Gastrocnemius medialis (tissue), 4 donors: ENCODE measurements at regions not wholly inside any gene's neighbourhood (a gene's known extent, or its start where the extent isn't known, plus 50 kb on each side); places are given as distances from the start of the nearest gene placed in this dataset.

ENCODE experiments used
- ATAC-seq, 2 donors: fragments of 150-250 bp; one replicate each; pipeline ENCODE4 v1.9.1; 2016
- DNase-seq, 2 donors: peaks; one replicate each; pipeline ENCODE4 v3.0.0-alpha.2; 2019
- H3K27ac ChIP-seq, 4 donors: fragments of 200-600 bp; sonication (generic); 1 replicate in 1 of 4; 2 replicates in 3 of 4; pipeline ENCODE4 v1.5.1; 2016 to 2018; ENCODE audit warnings: mild to moderate bottlenecking in 2 of 4, moderate library complexity in 1 of 4
- H3K27me3 ChIP-seq, 3 donors: fragments of 200-600 bp; sonication (generic) in 2 of 3; 1 replicate in 1 of 3; 2 replicates in 2 of 3; pipeline versions ENCODE4 v1.5.1 to v1.6.0; 2016 to 2019; ENCODE audit warnings: mild to moderate bottlenecking in 1 of 3, moderate library complexity in 1 of 3
- H3K36me3 ChIP-seq, 2 donors: fragments of 200-600 bp; sonication (generic) in 1 of 2; one replicate each; pipeline ENCODE4 v1.5.1; 2017 to 2018
- H3K4me1 ChIP-seq, 2 donors: fragments of 200-600 bp; sonication (generic) in 1 of 2; one replicate each; pipeline ENCODE4 v1.5.1; 2016 to 2017; ENCODE audit warnings: mild to moderate bottlenecking in 2 of 2
- H3K4me3 ChIP-seq, 4 donors: fragments of 200-600 bp; sonication (generic) in 3 of 4; 1 replicate in 1 of 4; 2 replicates in 3 of 4; pipeline ENCODE4 v1.5.1; 2016 to 2019; ENCODE audit warnings: mild to moderate bottlenecking in 2 of 4
- H3K9me3 ChIP-seq, 3 donors: fragments of 200-600 bp; sonication (generic) in 2 of 3; 1 replicate in 1 of 3; 2 replicates in 2 of 3; pipeline ENCODE4 v1.5.1; 2016 to 2019
- POLR2A ChIP-seq, 2 donors: fragments of 450-650 bp; IDR thresholded peaks; one replicate each; pipeline ENCODE4 v1.6.1; 2017; ENCODE audit warnings: antibody characterized with exemption in 2 of 2, mild to moderate bottlenecking in 2 of 2, moderate library complexity in 2 of 2
- in situ Hi-C, 4 donors: fragments of 200-750 bp; cut with MboI; loops; one replicate each; pipeline versions ENCODE4 v1.15.0 to v1.8.0; 2017; ENCODE audit warnings: low sequenced_read_pairs in 4 of 4
- intact Hi-C: fragments of 100-400 bp; cut with DNase I; formaldehyde crosslinking; loops from one replicate; pipeline ENCODE4 v1.15.1; 2023; ENCODE audit warnings: low total_unique reads
- TF ChIP-seq, protein P1 (sequence below), 5 experiments: fragments of 450-650 bp in 3 of 5; fragments of 200-600 bp in 2 of 5; sonication (generic) in 2 of 5; IDR thresholded peaks in 4 of 5; conservative IDR thresholded peaks in 1 of 5; 1 replicate in 4 of 5; 2 replicates in 1 of 5; pipeline ENCODE4 v1.5.1; 2016 to 2019; ENCODE audit warnings: antibody characterized with exemption in 5 of 5, mild to moderate bottlenecking in 3 of 5, moderate library complexity in 3 of 5

DNA sequence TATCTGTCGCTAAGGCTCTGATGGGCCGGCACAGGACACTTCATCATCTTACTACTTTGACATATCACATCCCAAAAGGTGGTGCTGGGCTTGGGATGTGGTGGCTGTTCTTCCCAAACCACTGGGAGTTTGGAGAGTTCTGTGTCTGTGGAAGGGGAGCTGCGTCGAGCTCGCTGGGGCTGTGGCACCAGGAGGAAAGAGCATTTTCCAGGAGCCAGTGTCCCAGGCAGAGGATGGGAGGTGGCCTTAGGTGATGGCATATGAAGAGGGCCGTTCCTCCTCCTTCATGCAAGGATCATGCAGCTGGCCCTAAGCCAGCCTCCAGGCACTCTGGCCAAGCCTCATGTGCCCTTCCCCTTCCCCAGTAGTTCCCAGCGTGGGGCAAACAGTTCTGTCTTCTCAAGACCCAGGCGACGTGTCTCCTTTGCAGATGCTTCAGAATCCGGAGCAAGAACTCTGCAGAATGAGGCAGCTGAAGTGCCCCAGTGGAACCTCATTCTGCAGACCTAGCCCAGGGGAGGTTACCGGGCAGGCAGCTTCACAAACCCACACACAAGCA, 89.4 kb upstream of the TNRC6C start:
- Histone ChIP-seq H3K4me3 (no peak overlapping the region), H3K27me3 (no peaks in the 10 kb centered on the region), H3K36me3 (no peaks in the 10 kb centered on the region), H3K4me1 (peaks cover 0 to 3% of the 10 kb centered on the region in 2 donors), H3K27ac (no peak overlapping the region), H3K9me3 (no peaks in the 10 kb centered on the region)
- intact Hi-C loops (no loop called here), in situ Hi-C loops (no loop called here)
- ATAC-seq (no peak), DNase-seq (no peak)
- TF ChIP-seq, protein P1, sequence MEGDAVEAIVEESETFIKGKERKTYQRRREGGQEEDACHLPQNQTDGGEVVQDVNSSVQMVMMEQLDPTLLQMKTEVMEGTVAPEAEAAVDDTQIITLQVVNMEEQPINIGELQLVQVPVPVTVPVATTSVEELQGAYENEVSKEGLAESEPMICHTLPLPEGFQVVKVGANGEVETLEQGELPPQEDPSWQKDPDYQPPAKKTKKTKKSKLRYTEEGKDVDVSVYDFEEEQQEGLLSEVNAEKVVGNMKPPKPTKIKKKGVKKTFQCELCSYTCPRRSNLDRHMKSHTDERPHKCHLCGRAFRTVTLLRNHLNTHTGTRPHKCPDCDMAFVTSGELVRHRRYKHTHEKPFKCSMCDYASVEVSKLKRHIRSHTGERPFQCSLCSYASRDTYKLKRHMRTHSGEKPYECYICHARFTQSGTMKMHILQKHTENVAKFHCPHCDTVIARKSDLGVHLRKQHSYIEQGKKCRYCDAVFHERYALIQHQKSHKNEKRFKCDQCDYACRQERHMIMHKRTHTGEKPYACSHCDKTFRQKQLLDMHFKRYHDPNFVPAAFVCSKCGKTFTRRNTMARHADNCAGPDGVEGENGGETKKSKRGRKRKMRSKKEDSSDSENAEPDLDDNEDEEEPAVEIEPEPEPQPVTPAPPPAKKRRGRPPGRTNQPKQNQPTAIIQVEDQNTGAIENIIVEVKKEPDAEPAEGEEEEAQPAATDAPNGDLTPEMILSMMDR (IDR thresholded peaks at IDR 0.05 in 4 of 5, conservative IDR thresholded peaks at IDR 0.05 in 1 of 5) = no peak
- no peak for TF ChIP-seq POLR2A (IDR thresholded peaks at IDR 0.05)

DNA sequence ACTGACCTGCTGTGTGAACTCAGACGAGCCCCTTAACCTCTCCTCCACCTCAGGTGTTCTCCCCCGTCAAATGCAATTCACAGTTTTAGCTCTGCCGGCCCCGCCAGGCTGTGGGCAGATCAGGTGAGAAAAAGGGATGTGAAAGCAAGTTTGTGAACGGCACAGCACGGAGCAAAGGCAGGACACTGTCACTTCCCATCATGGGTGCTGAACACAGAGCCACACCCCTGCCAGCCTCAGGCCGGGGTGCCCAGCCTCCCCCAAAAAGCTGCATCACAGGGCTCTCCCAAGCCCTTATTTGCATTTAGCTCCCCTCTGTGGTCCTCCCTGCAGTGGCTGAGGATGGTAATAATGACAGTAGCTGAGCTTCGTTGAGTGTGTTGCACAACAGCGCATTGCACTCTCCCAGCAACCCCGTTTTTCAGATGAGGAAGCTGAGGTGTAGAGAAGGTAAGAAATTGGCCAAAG, 88.8 kb upstream of the TNRC6C start:
- ATAC-seq (no peak), DNase-seq (no peak)
- intact Hi-C loops (no loop called here), in situ Hi-C loops (no loop called here)
- TF ChIP-seq POLR2A (IDR thresholded peaks at IDR 0.05) = no peak
- TF ChIP-seq, protein P1 (IDR thresholded peaks at IDR 0.05 in 4 of 5, conservative IDR thresholded peaks at IDR 0.05 in 1 of 5) = no peak
- no peak overlapping the region for H3K27ac ChIP-seq
- no peaks in the 10 kb centered on the region for H3K36me3 ChIP-seq
- no peaks in the 10 kb centered on the region for H3K27me3 ChIP-seq
- no peaks in the 10 kb centered on the region for H3K4me1 ChIP-seq
- H3K4me3 ChIP-seq = no peak overlapping the region
- H3K9me3 ChIP-seq = no peaks in the 10 kb centered on the region

DNA sequence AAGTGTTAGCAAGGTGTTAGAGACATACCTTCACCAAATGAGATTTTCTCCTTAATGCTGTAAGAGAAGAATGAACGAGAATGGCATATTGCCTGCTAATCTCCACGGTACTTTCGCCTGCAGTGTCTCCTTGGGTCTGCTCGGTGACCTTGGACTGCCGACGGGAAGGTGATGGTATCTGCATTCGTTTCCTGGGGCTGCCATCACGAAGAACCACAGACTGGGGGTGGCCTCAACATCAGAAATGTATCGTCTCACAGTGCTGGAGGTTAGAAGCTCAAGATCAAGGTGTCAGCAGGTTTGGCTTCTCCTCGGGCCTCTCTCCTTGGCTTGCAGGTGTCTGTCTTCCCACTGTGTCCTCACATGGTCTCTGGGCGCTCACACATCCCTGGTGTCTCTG, 86.3 kb upstream of the TNRC6C start:
- in situ Hi-C loops = no loop called here
- intact Hi-C loops = no loop called here
- Histone ChIP-seq H3K27ac (no peak overlapping the region), H3K27me3 (no peaks in the 10 kb centered on the region), H3K4me3 (no peak overlapping the region), H3K4me1 (no peaks in the 10 kb centered on the region), H3K36me3 (no peaks in the 10 kb centered on the region), H3K9me3 (no peaks in the 10 kb centered on the region)
- ATAC-seq (no peak), DNase-seq (no peak)
- no peak for TF ChIP-seq POLR2A (IDR thresholded peaks at IDR 0.05)
- TF ChIP-seq, protein P1 (IDR thresholded peaks at IDR 0.05 in 4 of 5, conservative IDR thresholded peaks at IDR 0.05 in 1 of 5) = no peak

DNA sequence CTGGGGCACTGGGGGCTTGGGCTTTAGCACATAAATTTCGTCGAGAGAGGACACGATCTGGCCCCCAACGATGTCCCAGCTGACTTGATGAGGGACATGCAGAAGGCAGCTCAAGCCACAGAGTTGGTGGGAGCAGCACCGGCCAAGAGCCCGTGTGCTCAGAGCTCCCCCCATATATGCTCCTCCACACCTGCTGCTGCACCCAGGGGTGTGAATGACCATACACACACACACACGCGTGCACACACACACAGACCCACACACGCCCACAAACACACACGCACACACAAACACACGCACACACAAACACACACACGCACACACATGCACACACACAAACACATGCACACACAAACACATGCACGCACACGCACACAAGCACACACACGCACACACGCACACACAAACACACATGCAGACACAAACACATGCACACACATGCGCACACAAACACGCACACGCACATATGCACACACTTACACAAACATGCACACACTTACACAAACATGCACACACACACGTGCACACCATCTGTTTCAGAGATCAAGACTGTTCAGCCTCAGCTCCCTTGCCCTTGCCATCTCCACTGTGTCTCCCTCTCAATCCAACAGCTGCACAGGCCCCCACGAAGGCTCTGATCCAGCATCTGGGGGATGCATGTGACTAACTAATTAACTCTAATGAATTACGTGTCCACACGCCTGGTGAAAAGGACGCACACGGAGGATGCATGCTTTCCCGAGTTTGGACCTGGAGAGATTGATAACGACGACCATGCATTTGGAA, 85.6 kb upstream of the TNRC6C start:
- ATAC-seq = no peak
- no peak for TF ChIP-seq POLR2A (IDR thresholded peaks at IDR 0.05)
- TF ChIP-seq, protein P1 (IDR thresholded peaks at IDR 0.05 in 4 of 5, conservative IDR thresholded peaks at IDR 0.05 in 1 of 5) = no peak
- Histone ChIP-seq H3K4me3 (no peak overlapping the region), H3K36me3 (no peaks in the 10 kb centered on the region), H3K4me1 (no peaks in the 10 kb centered on the region), H3K27ac (no peak overlapping the region), H3K27me3 (no peaks in the 10 kb centered on the region), H3K9me3 (no peaks in the 10 kb centered on the region)
- DNase-seq = no peak
- in situ Hi-C loops = no loop called here
- intact Hi-C loops = no loop called here
